ENCODE measurements at regions not wholly inside any gene's neighbourhood (a gene's known extent, or its start where the extent isn't known, plus 50 kb on each side); places are given as distances from the start of the nearest gene placed in this dataset.

DNA sequence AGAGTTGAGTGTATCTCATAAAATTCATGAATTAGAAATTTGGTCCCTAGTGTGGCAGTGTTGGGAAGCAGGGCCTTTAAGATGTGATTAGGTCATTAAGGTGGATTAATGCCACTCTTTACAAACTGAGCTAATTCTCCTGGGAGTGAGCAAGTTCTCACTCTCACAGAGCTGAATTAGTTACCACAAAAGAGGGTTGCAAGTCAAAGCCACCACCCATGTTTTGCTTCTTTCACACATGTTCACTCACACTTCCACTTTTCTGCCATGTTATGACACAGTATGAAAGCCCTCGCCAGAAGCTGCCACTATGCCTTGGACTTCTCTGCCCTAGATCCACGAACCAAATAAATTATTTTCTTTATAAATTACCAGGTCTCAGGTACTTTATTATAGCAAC is 332.1 kb downstream of the ARAP2 start:
- DNase-seq: no peak

- DNase-seq: no peak
Observed at GRCh38 chr4:35918491-35918977, 325.8 kb downstream of the ARAP2 start.

- no peak for DNase-seq
Observed at GRCh38 chr4:35925806-35926205, 318.5 kb downstream of the ARAP2 start.

GRCh38 chr4:35926788-35927187 is 317.5 kb downstream of the ARAP2 start:
- no peak for DNase-seq

DNA sequence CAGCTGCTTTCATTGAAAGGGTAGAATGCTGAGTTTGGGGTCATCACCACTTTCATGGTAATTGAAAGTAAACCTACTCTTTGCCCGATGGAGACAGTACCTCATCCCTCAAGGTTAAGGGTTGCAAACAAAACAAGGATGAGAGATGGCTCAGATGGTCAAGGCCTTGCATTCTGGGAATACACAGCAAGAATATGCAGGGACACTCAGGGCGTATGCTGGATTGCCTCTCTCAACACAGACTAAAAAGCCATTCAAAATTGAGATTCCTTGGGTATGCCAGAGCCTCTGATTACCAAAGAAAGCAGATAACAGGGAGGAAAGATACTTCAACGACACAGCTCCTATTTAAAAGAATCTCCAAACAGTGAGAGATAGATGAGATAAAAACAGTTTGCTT is 310.4 kb downstream of the ARAP2 start:
- no peak for DNase-seq

- DNase-seq: no peak
Observed at GRCh38 chr4:35934320-35934981, 309.9 kb downstream of the ARAP2 start.

GRCh38 chr4:35938936-35939335 is 305.4 kb downstream of the ARAP2 start:
- no peak for DNase-seq

DNA sequence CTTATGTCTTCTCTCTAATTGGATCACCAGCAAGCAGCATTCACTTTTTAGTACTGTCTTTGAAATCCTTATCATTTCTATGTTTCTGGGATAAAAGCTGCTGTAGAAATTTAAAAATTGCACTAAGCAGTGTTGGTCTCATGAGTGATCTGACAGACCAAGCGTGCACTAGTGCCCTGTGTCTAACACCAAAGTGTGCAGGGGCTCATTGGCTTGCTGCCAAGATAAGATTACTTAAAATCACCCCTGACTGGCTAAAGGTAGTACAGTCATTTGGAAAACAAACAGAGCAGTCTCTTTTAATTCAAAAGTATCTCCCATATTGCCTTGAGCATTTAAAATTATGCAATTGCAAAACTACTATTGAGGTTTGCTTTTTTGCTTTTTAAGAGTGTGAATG is 304.6 kb downstream of the ARAP2 start:
- DNase-seq: no peak

DNA sequence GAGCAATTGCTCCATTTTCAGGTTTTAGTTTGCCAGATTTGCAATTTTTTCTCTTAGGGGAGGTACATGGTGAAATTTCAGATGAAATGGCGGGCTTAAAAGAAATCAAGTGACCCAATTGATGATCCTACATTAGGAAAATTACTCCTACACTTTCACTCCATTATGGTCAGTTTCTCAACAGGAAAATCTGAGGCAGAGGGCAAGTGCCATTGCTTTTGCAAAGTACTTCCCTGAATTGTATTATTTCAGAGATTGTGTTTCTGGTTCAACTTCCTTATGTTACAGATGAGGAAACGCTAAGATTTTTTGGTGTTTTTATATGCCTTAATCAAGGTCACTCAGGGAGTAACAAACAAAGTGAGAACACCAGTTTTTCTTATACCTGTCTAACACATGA is 302.2 kb downstream of the ARAP2 start:
- no peak for DNase-seq

- DNase-seq: no peak
Observed at GRCh38 chr4:35943606-35944005, 300.7 kb downstream of the ARAP2 start.

DNA sequence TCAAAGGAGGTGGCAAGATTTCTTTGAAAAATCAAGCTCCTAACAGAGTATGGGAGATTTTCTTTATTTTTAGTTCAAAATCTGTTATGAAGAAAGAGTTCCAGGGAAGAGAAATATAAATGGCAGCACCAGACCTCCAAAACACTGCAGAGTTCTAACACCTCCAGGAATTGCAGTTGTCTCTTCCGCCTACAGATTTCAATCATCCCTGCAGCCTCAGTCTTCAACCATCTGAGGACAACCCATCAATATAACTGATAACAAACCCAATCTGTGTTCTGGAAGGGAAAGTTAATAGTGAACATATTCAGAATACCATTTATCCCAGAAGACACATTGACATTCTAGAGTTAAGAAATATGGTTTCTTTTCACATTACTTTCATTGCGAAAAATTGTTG is 296.1 kb downstream of the ARAP2 start:
- DNase-seq: no peak

- DNase-seq: no peak
Observed at GRCh38 chr4:35950442-35950841, 293.9 kb downstream of the ARAP2 start.

GRCh38 chr4:35952751-35953150 is 291.6 kb downstream of the ARAP2 start:
- DNase-seq: no peak

GRCh38 chr4:35963383-35963782 is 280.9 kb downstream of the ARAP2 start:
- DNase-seq: no peak

DNA sequence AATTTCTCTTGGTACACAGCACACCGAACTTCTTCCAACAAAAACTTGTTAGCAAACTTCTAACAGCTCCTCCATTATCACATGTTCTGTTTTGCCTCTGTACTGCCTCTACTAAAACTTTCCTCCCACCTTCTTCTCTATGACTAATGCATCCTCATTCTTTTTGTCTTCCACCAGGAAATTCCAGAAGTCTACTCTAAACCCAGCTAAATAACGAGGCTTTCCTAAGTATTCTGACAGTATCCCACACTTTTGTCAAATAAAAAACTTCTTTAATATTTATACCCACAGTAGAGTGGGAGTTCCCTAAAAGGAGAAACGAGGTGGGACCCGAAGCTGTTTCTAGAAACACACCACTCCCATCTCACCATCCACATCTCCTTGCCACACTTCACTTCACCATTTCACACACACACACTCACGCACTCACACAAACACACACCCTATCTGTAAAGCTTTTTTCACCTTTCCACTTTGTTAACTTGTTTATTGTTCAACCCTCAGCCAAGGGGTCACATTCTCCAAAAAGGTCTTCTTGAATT is 280.3 kb downstream of the ARAP2 start:
- no peak for DNase-seq

DNA sequence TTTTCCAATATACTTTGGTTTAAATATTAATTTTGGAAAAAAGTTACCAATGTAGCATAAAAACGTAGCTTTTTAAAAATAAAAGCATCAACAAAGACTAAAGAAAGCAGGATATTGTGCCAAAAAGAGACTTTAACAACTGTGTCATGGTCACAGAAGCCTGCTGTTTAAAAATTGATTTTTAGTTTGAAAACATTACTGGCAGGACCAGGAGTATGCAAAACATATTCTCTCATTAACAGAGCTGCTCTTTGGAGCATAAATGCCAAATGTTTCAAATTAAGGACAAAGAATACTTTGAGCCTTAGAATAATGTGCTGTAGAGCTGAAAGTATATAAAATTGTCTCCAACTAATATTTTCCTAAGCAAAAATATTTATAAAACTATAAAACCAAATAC is 279.0 kb downstream of the ARAP2 start:
- no peak for DNase-seq

- no peak for DNase-seq
Observed at GRCh38 chr4:35966566-35966965, 277.7 kb downstream of the ARAP2 start.

DNA sequence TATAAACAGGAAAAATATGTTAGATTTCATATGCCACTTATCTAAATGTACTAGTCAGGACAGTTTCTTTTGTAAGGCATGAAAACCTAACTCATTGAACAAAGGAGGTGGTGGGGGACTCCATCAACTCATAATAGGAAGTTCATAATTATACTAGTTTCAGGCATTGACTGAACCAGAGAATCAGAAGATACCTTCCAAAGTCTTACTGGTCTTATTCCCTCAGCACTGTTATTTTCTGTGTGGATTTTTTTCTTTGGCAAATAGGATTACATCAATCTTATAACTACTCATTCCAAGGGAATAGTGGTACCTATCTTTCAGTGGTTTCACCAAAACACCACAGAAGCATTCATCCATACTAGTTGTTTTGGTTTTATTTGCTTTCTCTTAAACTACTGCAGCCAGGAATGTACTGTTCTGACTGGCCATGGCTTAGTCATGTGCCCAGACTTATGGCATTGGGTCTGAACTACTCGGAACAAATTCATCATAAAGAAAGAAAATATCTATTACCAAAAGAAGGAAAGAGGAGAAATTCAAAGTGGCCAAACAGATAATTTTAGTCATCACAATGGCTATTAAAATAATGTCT is 273.9 kb downstream of the ARAP2 start:
- no peak for DNase-seq

DNA sequence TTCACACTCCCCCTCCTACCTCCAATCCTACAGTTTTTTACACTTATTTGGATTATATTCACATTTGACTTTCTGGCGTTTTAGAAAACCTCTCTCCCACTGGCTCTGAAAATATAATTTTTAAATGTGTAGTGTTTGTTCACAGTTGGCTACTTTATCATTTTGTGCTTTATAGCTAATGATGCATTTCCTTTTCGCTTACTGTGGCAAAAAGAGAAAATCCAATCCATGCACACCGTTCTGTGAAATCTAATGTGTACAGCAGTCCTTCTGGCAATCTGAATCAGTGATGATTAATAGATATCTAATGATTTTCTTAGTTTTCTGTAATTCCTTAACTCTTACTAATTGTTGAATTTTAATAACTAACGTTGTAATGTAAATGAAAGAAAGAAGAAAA is 271.5 kb downstream of the ARAP2 start:
- DNase-seq: no peak

DNA sequence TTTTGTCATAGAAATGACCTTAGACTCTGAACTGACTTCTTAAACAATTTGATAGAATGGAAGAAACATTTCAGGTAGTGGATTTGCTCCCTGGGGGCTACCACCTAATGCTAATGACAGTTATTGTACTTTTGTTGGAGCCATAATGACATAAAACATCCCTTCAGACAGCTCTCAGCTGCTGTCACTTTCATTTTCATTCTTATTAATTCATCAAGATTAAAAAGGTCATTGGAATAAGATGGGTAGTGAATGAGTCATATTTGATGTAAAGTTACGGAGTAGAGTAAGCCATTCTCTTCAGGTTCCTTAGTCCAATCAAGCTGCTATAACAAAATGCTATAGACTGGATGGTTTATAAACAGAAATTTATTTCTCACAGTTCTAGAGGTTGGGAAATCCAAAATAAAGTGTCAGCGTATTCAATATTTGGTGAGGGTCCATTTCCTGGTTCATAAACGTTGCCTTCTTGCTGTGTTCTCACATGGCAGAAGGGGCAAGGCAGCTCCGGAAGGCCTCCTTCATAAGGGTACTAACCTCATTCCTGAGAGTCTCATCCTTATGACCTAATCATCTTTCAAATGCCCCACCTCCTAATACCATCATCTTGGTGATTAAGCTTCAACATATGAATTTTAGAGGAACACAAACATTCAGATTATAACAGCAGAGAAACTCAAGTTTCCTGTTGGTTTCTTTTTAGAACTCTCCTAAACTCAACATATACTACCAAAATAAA is 268.5 kb downstream of the ARAP2 start:
- DNase-seq: no peak

DNA sequence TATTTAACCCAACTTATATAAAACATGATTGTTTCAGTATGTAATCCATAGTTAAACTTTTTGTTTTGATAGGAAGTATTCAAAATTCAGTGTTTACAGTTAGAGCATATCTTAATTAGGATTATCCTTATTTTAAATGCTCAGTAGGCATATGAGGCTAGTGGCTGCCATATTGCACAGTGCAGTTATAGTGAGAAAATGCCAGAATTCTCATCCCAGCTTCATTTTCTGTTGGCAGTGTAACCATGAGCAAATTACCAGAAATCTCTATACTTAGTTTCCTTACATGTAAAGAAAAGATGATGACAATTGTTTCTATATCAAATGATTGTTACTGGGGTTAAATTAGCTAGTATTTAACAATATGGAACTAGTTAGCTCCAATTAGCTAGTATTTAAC is 265.8 kb downstream of the ARAP2 start:
- no peak for DNase-seq

DNA sequence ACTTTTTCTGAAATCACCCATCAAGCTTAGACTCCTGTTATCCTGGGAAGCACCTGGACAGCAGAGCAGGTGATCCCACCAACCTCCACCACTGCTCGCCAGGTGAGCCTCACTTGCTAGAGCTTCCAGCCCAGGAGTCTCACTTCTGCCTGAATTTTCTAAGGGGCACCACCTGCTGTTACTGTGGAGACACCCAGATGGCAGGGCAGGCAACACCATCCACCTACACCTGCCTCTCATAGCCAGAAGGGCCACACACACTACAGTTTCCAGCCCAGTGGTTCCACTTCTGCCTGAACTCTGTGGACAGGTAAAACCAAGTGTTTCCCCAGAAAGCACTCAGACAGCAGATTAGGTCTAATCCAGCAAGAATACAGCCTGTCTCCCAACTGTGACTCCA is 262.0 kb downstream of the ARAP2 start:
- no peak for DNase-seq

DNA sequence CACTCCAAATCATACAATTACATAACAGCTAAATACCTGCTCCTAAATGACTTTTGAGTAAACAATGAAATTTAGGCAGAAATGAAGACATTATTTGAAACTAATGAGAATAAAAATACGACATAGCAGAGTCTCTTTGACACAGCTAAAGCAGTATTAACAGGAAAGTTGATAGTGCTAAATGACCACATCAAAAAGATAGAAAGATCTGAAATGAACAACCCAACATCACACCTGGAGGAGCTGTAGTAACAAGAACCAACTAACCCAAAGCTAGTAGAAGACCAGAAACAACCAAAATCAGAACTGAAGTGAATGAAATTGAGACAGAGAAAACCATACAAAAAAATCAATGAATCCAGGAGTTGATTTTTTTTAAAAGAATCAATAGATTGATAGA is 257.8 kb downstream of the ARAP2 start:
- no peak for DNase-seq

GRCh38 chr4:35993606-35994005 is 250.7 kb downstream of the ARAP2 start:
- DNase-seq: no peak

Measured in stimulated activated CD4-positive, alpha-beta T cell treated with anti-CD3 and anti-CD28 coated beads, Interleukin-4, amount 100 ng/mL, for 4 hours (primary cell).